ENCODE measurements at regions not wholly inside any gene's neighbourhood (a gene's known extent, or its start where the extent isn't known, plus 50 kb on each side); places are given as distances from the start of the nearest gene placed in this dataset.

DNA sequence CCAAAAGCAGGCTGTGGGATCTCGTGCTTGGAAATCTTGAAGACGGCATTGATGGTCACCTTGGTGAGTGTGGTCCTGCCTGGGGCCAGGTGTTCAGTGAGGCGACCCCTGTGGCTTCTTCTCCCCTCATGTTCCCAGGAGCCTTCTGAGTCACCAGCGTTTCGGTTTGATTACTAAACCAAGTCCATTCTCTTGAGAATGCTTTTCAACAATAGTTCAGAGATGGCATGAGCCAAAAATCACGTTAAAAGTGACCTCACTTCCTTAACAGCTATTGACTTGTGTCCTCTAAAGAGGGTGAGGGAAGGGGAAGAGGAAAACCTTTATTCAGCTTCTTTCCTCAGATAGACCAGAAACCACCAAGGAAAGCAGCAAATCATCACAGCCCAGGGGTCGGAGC, 315.2 kb downstream of the GATA3 start:
- no peaks in the 10 kb centered on the region for H3K9me2 ChIP-seq (replicated peaks; ENCODE audit: control insufficient read depth, low read length)
- H3K36me3 ChIP-seq (ENCODE audit: control insufficient read depth, low read length): no peaks in the 10 kb centered on the region
- no peak overlapping the region for H3K4me2 ChIP-seq (ENCODE audit: low read length)
- H3K4me3 ChIP-seq (ENCODE audit: low read length): no peak overlapping the region
- no peak overlapping the region for H3K27ac ChIP-seq (ENCODE audit: low read depth, low read length)
- no peaks in the 10 kb centered on the region for H3F3A ChIP-seq (ENCODE audit: control insufficient read depth, insufficient read depth)
- TF ChIP-seq, protein P1, sequence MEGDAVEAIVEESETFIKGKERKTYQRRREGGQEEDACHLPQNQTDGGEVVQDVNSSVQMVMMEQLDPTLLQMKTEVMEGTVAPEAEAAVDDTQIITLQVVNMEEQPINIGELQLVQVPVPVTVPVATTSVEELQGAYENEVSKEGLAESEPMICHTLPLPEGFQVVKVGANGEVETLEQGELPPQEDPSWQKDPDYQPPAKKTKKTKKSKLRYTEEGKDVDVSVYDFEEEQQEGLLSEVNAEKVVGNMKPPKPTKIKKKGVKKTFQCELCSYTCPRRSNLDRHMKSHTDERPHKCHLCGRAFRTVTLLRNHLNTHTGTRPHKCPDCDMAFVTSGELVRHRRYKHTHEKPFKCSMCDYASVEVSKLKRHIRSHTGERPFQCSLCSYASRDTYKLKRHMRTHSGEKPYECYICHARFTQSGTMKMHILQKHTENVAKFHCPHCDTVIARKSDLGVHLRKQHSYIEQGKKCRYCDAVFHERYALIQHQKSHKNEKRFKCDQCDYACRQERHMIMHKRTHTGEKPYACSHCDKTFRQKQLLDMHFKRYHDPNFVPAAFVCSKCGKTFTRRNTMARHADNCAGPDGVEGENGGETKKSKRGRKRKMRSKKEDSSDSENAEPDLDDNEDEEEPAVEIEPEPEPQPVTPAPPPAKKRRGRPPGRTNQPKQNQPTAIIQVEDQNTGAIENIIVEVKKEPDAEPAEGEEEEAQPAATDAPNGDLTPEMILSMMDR (IDR thresholded peaks at IDR 0.05; ENCODE audit: low read depth, low read length, poor library complexity, severe bottlenecking): no peak
- TF ChIP-seq EZH2phosphoT487 (IDR thresholded peaks at IDR 0.05; ENCODE audit: borderline replicate concordance, low read length): no peak
- no peaks in the 10 kb centered on the region for H3K9me3 ChIP-seq (ENCODE audit: control insufficient read depth, insufficient read depth, low read length)
- H4K20me1 ChIP-seq (ENCODE audit: control insufficient read depth, insufficient read depth, low read depth, low read length): no peaks in the 10 kb centered on the region
- no peaks in the 10 kb centered on the region for H3K4me1 ChIP-seq (ENCODE audit: control insufficient read depth, low read length)
- no peaks in the 10 kb centered on the region for H3K79me2 ChIP-seq (ENCODE audit: control insufficient read depth, low read length)
- H3K27me3 ChIP-seq (ENCODE audit: control insufficient read depth, low read length): no peaks in the 10 kb centered on the region

DNA sequence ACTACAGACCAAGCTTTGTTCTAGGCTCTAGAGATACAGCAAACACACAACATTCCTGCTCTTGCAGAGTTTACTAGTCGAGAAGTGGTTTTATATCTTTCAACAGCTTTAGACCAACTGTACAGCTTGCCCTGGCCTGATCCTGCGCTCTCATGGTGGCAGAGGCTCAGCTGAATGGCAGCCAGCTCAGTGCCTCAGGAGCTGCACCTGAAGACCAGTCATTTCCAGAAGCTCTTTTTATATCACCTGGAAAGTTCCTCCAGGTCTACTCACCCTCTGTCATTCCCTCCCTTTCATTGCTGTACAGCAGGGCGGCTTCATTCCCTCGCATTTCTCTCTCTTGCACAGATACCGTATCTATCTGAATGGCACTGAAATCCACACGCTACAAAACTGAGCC, 319.8 kb downstream of the GATA3 start:
- Histone ChIP-seq H3K4me3 (ENCODE audit: low read length) (no peak overlapping the region), H3K9me2 (replicated peaks; ENCODE audit: control insufficient read depth, low read length) (no peaks in the 10 kb centered on the region), H4K20me1 (ENCODE audit: control insufficient read depth, insufficient read depth, low read depth, low read length) (no peaks in the 10 kb centered on the region), H3K27ac (ENCODE audit: low read depth, low read length) (no peak overlapping the region), H3K79me2 (ENCODE audit: control insufficient read depth, low read length) (no peaks in the 10 kb centered on the region), H3K9me3 (ENCODE audit: control insufficient read depth, insufficient read depth, low read length) (no peaks in the 10 kb centered on the region), H3K27me3 (ENCODE audit: control insufficient read depth, low read length) (no peaks in the 10 kb centered on the region), H3F3A (ENCODE audit: control insufficient read depth, insufficient read depth) (no peaks in the 10 kb centered on the region), H3K4me2 (ENCODE audit: low read length) (no peak overlapping the region), H3K4me1 (ENCODE audit: control insufficient read depth, low read length) (no peaks in the 10 kb centered on the region), H3K36me3 (ENCODE audit: control insufficient read depth, low read length) (no peaks in the 10 kb centered on the region)
- TF ChIP-seq EZH2phosphoT487 (IDR thresholded peaks at IDR 0.05; ENCODE audit: borderline replicate concordance, low read length): no peak
- TF ChIP-seq, protein P1 (IDR thresholded peaks at IDR 0.05; ENCODE audit: low read depth, low read length, poor library complexity, severe bottlenecking): no peak

DNA sequence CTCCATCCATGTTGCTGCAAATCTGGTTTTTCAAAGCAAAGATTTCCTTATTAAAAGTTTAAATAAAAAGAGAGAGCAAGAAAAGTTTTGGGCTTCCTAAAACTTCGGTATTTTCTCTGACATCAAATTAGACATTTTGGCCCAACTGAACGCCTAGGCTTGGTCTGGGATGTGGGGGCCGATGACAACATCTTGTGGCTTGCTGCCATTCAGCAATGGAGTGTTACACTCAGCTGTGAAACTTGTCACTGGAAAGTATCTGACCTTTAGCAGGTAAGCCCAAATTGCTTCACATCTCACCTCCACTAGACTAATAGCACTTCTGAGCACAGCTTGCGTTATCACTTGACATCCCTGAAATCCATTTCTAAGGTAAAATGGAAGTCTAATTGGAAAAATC, 320.6 kb downstream of the GATA3 start:
- no peaks in the 10 kb centered on the region for H3K27me3 ChIP-seq (ENCODE audit: control insufficient read depth, low read length)
- no peak overlapping the region for H3K4me3 ChIP-seq (ENCODE audit: low read length)
- TF ChIP-seq, protein P1 (IDR thresholded peaks at IDR 0.05; ENCODE audit: low read depth, low read length, poor library complexity, severe bottlenecking): no peak
- no peaks in the 10 kb centered on the region for H3F3A ChIP-seq (ENCODE audit: control insufficient read depth, insufficient read depth)
- no peaks in the 10 kb centered on the region for H3K79me2 ChIP-seq (ENCODE audit: control insufficient read depth, low read length)
- no peaks in the 10 kb centered on the region for H3K36me3 ChIP-seq (ENCODE audit: control insufficient read depth, low read length)
- no peak overlapping the region for H3K4me2 ChIP-seq (ENCODE audit: low read length)
- no peaks in the 10 kb centered on the region for H3K9me3 ChIP-seq (ENCODE audit: control insufficient read depth, insufficient read depth, low read length)
- H3K4me1 ChIP-seq (ENCODE audit: control insufficient read depth, low read length): no peaks in the 10 kb centered on the region
- H3K27ac ChIP-seq (ENCODE audit: low read depth, low read length): no peak overlapping the region
- H3K9me2 ChIP-seq (replicated peaks; ENCODE audit: control insufficient read depth, low read length): no peaks in the 10 kb centered on the region
- no peaks in the 10 kb centered on the region for H4K20me1 ChIP-seq (ENCODE audit: control insufficient read depth, insufficient read depth, low read depth, low read length)

Measured in DOHH2 (cell line).